ENCODE measurements at regions not wholly inside any gene's neighbourhood (a gene's known extent, or its start where the extent isn't known, plus 50 kb on each side); places are given as distances from the start of the nearest gene placed in this dataset.

DNA sequence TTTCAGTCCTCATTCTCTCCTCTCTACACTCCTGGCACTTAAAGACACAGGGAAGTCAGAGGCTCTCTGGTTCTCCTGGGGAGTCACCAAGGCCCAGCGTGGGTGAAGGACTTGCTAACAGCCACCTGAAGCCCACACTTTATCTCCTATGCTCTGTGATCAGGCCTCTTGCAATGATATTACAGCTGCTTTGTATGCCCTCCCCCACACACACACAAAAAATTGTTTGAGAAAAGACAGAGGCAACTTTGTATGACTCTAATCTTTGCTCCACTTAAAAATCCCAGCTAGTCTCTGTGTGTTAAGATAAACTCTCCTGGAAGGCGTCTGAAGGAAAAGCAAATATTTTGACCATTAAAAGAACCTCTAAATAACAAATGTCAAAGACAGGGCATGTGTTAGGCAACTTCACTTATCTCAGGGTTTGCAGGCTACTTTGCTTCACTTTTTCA, 507.2 kb downstream of the TNS3 start:
- TF ChIP-seq GATA3 (IDR thresholded peaks at IDR 0.05; ENCODE audit: low read depth, low read length) (no peak), GATA2 (IDR thresholded peaks at IDR 0.05; ENCODE audit: low read depth, low read length) (no peak)

DNA sequence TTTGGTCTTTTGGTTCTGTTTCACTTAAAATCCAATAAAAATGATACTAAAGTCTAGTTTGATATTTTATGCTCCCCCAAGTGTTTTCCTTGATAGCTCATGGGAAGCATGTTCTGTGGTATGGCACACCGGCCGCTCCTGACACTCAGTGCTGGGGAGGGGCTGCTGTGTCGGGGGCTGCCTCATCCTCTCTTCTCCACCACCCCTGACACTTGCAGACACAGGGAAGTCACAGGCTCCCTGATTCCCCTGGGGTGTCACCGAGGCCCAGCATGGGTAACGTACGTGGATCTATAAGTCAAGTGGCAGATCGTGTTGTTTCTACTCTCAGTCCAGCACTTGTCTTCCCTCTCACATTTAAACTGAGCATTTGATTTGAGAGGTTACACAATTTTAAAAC, 508.6 kb downstream of the TNS3 start:
- no peak for TF ChIP-seq GATA2 (IDR thresholded peaks at IDR 0.05; ENCODE audit: low read depth, low read length)
- TF ChIP-seq GATA3 (IDR thresholded peaks at IDR 0.05; ENCODE audit: low read depth, low read length), result no peak

DNA sequence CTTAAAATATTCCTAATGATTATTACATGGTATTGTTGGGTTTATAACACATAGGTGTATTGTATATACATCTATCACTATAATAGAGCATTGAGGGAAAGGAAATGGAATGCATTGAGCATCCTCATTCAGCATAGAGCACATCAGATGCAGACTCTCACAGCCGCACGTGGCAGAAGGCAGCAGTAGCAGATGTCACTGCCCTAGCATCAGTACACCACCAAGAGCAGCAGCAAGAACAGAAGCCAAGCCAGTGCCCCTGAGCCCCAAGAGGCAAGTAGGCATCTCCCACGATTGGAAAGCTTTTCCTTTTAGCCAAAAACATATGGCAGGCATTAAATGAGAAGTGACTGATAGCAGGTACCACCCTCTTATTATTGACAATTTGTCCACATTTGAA, 510.0 kb downstream of the TNS3 start:
- TF ChIP-seq GATA3 (IDR thresholded peaks at IDR 0.05; ENCODE audit: low read depth, low read length) (no peak), GATA2 (IDR thresholded peaks at IDR 0.05; ENCODE audit: low read depth, low read length) (no peak)

DNA sequence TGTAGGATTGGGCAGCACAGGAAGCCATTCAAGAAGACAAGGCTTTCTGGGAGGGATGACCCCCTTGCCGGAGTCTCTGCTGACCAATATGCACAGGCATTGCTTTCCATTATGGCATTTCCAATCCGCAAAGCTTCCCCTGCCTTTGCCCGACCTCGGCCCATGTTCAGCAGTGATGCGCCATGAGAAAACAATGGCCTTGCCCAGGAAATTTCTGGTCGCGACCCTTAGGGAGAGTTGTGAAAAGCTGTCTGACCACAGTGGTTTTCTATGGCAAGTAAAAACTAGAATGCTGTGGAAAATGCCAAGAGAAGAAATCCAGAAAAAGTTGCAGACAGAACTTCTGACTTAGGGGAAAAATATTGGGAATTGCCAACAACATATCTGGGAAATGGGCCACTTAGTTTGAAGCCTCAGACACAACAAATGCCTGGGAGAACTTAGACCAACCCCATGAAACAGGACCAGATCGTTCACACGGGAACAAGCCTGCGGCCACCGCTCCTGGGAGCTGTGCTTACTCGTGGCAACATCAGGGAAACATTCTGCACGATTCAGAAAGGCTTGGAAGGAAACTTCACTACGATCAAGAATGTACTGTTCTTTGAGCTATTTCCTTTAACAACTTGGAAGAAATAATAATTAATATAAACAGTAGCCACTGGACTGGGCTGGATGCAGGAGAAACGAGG, 512.4 kb downstream of the TNS3 start:
- TF ChIP-seq GATA3 (IDR thresholded peaks at IDR 0.05; ENCODE audit: low read depth, low read length) (no peak), GATA2 (IDR thresholded peaks at IDR 0.05; ENCODE audit: low read depth, low read length) (no peak)

DNA sequence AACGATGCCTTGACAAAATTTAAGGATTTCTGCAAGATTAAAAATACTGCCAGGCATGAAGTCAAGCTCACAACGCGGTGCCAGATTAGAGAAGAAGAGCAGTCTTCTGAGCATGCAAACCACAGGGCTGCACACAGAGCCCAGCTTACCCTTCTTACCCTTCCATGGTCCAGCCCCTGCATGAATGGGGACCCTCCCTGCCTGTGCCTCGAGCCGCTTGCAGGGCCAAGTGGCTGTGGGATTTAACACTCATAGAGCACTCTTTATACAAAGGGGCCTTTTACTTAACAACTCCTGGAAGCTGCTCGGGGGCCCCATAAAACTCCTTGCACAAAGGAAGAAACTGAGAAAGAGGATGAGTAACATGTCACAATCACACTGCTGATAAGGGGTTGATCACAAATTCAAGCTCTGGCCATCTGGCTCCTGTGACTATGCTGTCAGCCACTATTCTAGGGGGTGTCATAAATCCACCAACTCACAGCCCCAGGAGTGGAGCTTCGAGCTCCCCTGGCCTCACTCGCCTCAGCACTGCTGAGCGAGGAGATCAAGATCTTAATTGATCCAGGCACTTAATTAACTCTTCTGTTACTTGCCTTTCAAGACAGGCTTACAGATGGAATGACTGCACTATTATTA, 514.8 kb downstream of the TNS3 start:
- no peak for TF ChIP-seq GATA3 (IDR thresholded peaks at IDR 0.05; ENCODE audit: low read depth, low read length)
- peak; percentile 64; the same call in 1 of the 2 replicates for TF ChIP-seq GATA2 (IDR thresholded peaks at IDR 0.05; ENCODE audit: low read depth, low read length)

DNA sequence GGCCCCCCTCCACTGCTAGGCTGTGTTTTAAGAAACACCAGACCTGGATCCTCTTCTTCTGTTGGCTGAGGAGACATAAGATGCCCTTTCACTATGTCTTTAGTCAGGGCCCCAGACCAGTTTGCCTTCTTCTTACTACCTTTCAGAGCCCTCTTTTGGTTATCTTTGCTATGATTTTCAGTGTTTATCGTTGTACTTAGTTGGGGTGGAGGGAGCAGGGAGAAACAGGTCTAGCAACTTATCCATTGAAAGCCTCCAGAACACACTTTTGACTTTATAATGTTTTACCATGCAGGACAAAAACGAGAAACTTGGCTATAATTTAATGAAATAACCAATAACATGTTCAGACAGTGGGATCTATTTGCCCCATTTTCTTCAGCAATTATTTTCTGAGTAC, 525.2 kb downstream of the TNS3 start:
- TF ChIP-seq GATA2 (IDR thresholded peaks at IDR 0.05; ENCODE audit: low read depth, low read length), result no peak

DNA sequence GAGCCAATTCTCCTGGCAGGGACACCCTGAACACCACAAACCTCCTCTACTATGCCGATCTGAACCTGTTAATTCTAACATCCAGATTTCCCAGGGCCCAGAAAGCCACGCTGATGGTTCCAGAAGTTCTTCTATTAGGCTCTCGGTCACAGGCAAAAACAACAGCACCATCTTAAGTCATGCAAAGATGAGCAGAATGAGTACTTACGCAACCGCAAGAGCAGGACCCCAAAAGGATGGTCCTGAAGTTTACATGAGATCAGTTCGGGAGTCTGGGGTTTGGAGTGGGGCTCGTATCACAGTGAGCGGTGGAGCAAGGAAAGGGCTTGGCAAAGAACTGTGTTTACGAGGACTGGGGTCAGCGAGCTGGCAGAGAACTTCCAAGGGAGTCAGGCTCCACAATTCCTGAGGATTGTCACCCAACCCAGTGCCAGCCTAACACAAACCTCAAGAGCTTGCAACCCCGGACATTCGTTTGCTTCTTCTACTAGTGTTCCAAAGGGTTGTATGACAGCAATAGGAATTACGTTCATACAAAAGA, 532.6 kb downstream of the TNS3 start:
- no peak for TF ChIP-seq GATA2 (IDR thresholded peaks at IDR 0.05; ENCODE audit: low read depth, low read length)
- no peak for TF ChIP-seq GATA3 (IDR thresholded peaks at IDR 0.05; ENCODE audit: low read depth, low read length)

DNA sequence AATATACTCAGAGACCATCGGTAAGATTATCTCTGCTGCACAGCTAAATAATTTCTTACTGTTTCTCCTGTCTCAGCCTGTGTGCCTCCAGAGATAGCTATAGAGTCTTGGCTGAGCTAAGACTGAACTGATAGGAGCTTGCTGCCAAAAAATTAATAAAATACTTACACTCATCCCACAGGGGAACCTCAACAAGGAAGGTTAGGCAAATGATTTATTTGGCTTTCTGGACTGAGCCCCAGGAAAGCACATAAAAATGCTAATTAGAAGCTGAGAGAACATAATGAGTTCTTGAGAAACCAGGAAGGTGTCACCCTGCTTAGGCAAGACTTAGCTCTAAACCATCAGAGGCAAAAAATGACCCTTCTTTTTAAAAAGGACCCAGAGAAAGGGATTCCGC, 534.5 kb downstream of the TNS3 start:
- TF ChIP-seq GATA3 (IDR thresholded peaks at IDR 0.05; ENCODE audit: low read depth, low read length), result no peak
- no peak for TF ChIP-seq GATA2 (IDR thresholded peaks at IDR 0.05; ENCODE audit: low read depth, low read length)

DNA sequence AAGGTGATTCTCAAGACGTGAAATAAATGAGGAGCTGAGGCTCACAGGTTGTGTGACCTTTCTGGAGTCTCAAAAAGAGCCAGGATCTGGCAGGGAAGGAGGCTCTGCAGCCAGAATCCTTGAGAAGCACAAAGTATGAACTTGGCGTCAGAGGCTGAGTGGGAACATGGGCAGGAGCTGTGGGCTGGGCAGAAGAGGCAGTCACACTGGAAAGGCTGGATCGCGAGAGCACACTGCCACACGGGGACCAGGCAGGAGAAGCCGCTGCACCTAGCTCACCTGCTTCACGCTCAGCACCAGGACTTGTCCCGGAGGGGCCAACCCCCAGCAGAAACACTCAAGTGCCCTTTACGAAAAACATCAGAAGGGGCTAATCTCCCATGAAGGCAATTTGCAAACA, 535.0 kb downstream of the TNS3 start:
- TF ChIP-seq GATA3 (IDR thresholded peaks at IDR 0.05; ENCODE audit: low read depth, low read length), result no peak
- no peak for TF ChIP-seq GATA2 (IDR thresholded peaks at IDR 0.05; ENCODE audit: low read depth, low read length)

DNA sequence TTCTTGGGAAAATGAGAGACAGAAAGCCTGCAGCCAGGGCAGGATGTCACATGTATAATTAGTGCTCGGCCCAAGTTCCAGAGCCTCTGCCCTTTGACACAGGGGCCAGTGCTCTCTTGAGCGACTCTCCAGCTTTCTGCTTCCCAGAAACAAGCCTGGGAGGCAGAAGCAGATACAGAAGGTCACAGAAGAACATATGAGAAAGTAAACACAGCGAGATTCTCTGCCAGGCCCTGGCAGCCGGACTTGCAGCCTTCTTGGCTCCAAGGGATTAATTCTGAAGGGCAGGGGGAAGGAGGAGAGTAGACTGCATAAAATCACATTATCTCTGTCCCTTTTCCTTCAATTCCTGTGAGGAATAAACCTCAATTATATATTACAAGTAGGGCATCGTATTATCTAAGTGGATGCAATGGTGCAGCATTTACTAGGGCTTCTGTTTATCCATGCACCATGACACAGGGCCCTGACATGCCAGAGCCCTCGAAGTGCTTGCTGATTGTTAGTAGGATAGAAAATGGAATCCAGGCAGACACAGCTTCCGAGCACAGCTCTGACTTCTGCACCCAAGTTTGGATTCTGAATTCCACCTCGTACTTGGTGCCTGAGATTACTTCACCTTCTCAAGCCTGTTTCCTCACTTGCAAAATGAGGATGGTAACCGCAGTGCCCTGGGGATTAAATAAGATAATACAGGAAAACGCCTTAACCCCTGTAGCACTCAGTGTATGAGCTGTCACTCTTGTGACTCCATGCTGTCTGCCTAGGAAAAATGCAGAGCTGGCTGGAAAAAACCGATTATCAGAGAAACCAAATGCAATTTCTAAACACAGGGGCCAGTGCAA, 536.5 kb downstream of the TNS3 start:
- no peak for TF ChIP-seq GATA2 (IDR thresholded peaks at IDR 0.05; ENCODE audit: low read depth, low read length)
- no peak for TF ChIP-seq GATA3 (IDR thresholded peaks at IDR 0.05; ENCODE audit: low read depth, low read length)

DNA sequence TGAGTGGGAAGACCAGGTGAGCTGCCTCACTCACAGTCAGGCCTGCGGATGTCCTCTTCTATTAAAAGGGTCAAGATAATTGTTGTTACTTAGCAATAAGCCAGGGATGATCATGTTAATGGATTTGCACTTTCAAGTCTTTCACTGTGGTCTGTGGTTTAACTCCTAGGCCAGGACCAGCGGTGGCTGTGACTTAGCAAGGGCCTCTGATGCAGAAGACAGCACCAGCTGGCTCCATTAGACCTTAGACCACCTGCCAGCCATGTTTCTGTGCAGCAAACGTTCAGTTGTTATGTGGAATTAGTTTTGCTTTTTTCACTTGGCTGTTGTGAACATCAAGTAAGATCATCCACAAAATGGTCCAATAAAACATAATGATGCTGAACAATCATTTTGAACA, 537.3 kb downstream of the TNS3 start:
- no peak for TF ChIP-seq GATA3 (IDR thresholded peaks at IDR 0.05; ENCODE audit: low read depth, low read length)
- TF ChIP-seq GATA2 (IDR thresholded peaks at IDR 0.05; ENCODE audit: low read depth, low read length), result no peak

DNA sequence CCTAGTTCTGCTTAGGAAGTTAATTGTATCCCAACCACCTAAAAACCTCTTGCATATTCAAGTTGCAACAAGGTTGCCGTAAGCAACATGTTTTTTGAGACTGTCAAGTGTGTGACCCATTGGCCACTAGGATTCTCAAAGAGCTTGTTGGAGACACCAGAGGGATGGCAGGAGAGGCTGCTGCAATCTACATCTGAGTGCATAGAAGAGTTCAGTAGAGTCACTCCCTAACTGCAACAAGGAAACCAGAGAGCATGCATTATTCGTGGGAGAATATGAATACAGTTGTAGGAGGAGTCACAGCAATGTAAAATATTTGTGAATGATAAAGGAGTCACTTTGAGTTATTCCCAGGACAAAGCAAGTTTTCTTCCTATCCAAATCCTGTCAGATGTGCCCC, 538.6 kb downstream of the TNS3 start:
- TF ChIP-seq GATA3 (IDR thresholded peaks at IDR 0.05; ENCODE audit: low read depth, low read length) (no peak), GATA2 (IDR thresholded peaks at IDR 0.05; ENCODE audit: low read depth, low read length) (no peak)

DNA sequence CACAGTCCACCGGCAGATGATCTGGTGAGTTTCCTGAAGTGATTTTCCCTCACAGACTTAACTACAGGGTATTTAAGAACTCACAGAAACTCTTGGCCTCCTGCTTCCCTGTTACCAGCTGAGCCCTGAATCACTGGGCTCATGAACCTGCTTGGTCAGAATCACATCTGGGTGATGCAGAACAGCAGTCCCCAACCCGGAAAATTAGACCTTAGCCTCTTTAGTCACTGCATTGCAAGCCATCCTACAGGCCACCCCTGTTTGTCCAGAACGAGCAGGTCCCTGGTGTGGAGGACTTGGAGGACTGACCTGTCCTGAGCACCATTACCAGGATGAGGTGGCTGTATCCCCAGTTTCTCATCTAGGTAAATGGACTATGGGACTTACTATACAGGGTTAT, 539.2 kb downstream of the TNS3 start:
- TF ChIP-seq GATA3 (IDR thresholded peaks at IDR 0.05; ENCODE audit: low read depth, low read length) (no peak), GATA2 (IDR thresholded peaks at IDR 0.05; ENCODE audit: low read depth, low read length) (no peak)

DNA sequence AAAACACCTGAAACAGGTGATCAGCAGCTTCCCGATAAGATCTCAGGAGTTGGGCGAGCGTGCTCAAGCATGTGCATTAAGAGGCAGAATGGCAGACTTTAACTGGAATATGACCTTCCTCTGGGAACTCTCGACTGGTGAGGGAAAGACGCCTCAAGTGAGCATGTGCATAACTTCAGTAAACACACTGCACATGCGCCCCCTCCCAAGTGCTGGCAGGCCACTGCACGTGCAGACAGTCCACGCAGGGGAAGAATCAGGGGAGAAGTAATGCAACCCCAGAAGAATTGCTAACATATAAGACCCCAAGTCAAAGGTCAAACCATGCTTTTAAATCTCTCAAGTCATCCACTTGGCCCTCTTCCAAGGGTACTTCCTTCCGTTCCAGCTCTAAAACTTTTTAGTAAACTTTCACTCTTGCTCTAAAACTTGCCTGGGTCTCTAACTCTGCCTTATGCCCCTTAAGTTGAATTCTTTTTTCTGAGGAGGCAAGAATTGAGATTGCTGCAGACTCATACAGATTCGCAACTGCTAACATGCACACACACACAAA, 541.0 kb downstream of the TNS3 start:
- TF ChIP-seq GATA2 (IDR thresholded peaks at IDR 0.05; ENCODE audit: low read depth, low read length), result no peak
- no peak for TF ChIP-seq GATA3 (IDR thresholded peaks at IDR 0.05; ENCODE audit: low read depth, low read length)

All from SH-SY5Y (cell line).